ENCODE measurements at regions not wholly inside any gene's neighbourhood (a gene's known extent, or its start where the extent isn't known, plus 50 kb on each side); places are given as distances from the start of the nearest gene placed in this dataset.

DNA sequence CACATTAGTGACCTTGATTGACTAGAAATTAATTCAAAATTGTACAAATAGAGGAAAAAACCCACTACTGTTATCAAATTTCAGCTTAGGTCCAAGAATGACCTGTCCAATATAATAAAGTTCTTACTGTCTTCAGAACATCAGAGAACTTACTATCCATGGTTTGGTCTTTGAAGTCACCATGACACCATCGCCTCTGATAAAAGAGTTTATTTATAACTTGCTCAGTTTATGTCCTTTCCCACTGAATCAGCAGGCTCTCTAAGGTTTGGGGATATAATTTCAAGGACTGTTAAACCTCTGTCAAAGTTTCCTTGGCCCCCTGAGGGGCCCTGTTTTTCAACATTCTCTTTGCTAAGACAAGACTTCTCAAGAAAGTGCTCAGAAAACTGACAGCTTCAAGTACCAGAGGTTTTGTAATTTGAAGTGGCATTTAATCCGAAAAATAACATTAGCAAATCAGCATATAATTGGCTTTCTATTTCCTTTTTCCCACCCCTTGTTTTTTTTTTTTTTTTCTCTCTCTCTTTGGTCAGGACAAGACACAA is 191.7 kb upstream of the FERD3L start:
- intact Hi-C loops (cut with DNase I) = no loop called here

DNA sequence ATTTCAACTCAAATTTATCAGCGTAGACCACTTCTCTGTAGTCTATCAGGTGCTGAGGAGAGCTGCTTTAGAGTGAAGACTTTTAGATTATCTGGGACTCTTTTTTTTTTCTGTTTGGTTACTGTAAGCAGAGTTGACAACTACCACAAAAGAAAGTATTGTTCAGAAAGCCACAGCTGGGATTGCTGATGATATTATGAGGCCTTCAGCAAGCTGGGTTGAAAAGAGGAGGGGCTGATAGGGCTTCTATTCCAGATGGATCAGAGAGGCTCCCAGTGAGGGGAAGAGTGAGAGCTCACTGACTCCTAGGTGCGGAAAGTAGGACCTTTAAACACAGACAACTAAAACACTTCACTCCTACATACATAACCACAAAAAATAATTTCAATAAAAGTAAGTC is 188.5 kb upstream of the FERD3L start:
- intact Hi-C loops (cut with DNase I) = no loop called here
- H3K4me3 ChIP-seq = no peak overlapping the region
- H3K9me3 ChIP-seq = no peaks in the 10 kb centered on the region
- TF ChIP-seq EP300 (IDR thresholded peaks at IDR 0.05) (no peak), POLR2A (IDR thresholded peaks at IDR 0.05) (no peak)
- TF ChIP-seq, protein P1, sequence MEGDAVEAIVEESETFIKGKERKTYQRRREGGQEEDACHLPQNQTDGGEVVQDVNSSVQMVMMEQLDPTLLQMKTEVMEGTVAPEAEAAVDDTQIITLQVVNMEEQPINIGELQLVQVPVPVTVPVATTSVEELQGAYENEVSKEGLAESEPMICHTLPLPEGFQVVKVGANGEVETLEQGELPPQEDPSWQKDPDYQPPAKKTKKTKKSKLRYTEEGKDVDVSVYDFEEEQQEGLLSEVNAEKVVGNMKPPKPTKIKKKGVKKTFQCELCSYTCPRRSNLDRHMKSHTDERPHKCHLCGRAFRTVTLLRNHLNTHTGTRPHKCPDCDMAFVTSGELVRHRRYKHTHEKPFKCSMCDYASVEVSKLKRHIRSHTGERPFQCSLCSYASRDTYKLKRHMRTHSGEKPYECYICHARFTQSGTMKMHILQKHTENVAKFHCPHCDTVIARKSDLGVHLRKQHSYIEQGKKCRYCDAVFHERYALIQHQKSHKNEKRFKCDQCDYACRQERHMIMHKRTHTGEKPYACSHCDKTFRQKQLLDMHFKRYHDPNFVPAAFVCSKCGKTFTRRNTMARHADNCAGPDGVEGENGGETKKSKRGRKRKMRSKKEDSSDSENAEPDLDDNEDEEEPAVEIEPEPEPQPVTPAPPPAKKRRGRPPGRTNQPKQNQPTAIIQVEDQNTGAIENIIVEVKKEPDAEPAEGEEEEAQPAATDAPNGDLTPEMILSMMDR (IDR thresholded peaks at IDR 0.05) = no peak
- DNase-seq = no peak
- H3K36me3 ChIP-seq = no peaks in the 10 kb centered on the region
- H3K27me3 ChIP-seq = no peaks in the 10 kb centered on the region
- H3K4me1 ChIP-seq (ENCODE audit: insufficient read depth) = no peaks in the 10 kb centered on the region
- WGBS, 3 donors = 81 to 96% (median 87%) methylated on average over 2 of the region's 2 CpGs
- no peak overlapping the region for H3K27ac ChIP-seq

More for the DNA sequence above, 191.7 kb upstream of the FERD3L start:
- WGBS, 3 donors = 38 to 63% (median 43%) methylated on average over 2 of the region's 2 CpGs
- TF ChIP-seq, protein P1 (IDR thresholded peaks at IDR 0.05) = no peak
- TF ChIP-seq EP300 (IDR thresholded peaks at IDR 0.05) = no peak
- TF ChIP-seq POLR2A (IDR thresholded peaks at IDR 0.05) = no peak
- Histone ChIP-seq H3K4me1 (ENCODE audit: insufficient read depth) (no peaks in the 10 kb centered on the region), H3K4me3 (no peak overlapping the region), H3K36me3 (no peaks in the 10 kb centered on the region), H3K9me3 (no peaks in the 10 kb centered on the region), H3K27me3 (no peaks in the 10 kb centered on the region), H3K27ac (no peak overlapping the region)
- no peak for DNase-seq

DNA sequence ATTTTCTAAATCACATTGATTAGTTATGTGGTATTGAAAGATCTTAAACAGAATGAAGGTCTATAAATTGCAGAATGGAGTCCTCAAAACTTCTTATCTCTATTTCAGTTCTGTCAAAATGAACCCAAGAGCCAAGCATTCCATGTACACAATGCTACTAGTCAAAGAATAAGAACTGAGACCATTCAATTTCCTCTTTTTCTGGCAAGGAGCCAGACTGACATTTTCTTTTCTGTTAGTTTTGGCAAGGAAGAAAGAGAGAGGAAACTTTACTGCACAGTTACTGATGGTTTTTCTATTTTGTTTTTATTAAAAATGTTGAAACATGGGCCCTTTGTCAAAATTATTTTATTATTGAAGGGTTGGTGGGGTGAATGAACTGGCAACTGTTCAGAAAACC is 181.8 kb upstream of the FERD3L start:
- H3K4me1 ChIP-seq (ENCODE audit: insufficient read depth) = no peaks in the 10 kb centered on the region
- TF ChIP-seq POLR2A (IDR thresholded peaks at IDR 0.05) (no peak), EP300 (IDR thresholded peaks at IDR 0.05) (no peak)
- TF ChIP-seq, protein P1 (IDR thresholded peaks at IDR 0.05) = no peak
- DNase-seq = no peak
- no peaks in the 10 kb centered on the region for H3K27me3 ChIP-seq
- H3K36me3 ChIP-seq = no peaks in the 10 kb centered on the region
- no peak overlapping the region for H3K27ac ChIP-seq
- intact Hi-C loops (cut with DNase I) = no loop called here
- no peaks in the 10 kb centered on the region for H3K9me3 ChIP-seq
- no peak overlapping the region for H3K4me3 ChIP-seq

DNA sequence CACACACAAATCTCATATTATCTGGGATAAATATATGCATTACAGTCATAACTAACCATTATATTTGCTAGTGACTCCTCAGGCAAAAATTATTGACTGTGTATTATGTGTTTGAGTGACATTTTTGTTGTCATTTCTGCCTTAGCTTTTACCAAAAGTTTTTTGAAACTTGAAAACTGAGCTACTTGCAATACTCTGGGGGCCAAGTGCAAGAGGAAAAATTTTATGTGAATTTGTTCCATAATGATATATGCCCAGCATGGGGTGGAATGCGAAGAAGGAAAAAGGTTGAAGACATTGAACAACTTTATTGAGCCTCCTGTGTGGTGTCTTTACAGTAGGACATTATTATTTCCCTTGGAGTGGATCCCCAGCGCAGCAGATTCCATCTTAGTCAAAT is 176.8 kb upstream of the FERD3L start:
- TF ChIP-seq EP300 (IDR thresholded peaks at IDR 0.05) (no peak), POLR2A (IDR thresholded peaks at IDR 0.05) (no peak)
- TF ChIP-seq, protein P1 (IDR thresholded peaks at IDR 0.05) = no peak
- Histone ChIP-seq H3K27me3 (no peaks in the 10 kb centered on the region), H3K27ac (no peak overlapping the region)

More for the DNA sequence above, 176.8 kb upstream of the FERD3L start:
- H3K9me3 ChIP-seq = no peaks in the 10 kb centered on the region
- H3K4me1 ChIP-seq (ENCODE audit: insufficient read depth) = no peaks in the 10 kb centered on the region
- 77 to 81% (median 78%) methylated on average over 2 of the region's 2 CpGs for WGBS, 3 donors
- no peaks in the 10 kb centered on the region for H3K36me3 ChIP-seq
- no peak for DNase-seq
- intact Hi-C loops (cut with DNase I) = no loop called here
- no peak overlapping the region for H3K4me3 ChIP-seq
